WERI-Rb-1 (cell line): ENCODE measurements at regions not wholly inside any gene's neighbourhood (a gene's known extent, or its start where the extent isn't known, plus 50 kb on each side); places are given as distances from the start of the nearest gene placed in this dataset.

Experiments used
- DNase-seq: peaks from one replicate; pipeline ENCODE4 v3.0.0-alpha.2; 2020
- H3K27ac ChIP-seq: fragments of 250-450 bp; sonication (Bioruptor Pico); 2 replicates; pipeline ENCODE4 v1.5.1; 2020; ENCODE audit warnings: mild to moderate bottlenecking, moderate library complexity
- H3K27me3 ChIP-seq: fragments of 250-450 bp; sonication (Bioruptor Pico); 2 replicates; pipeline ENCODE4 v1.5.1; 2021; ENCODE audit warnings: mild to moderate bottlenecking, low read depth, moderate library complexity; ENCODE audit not compliant: insufficient read depth, severe bottlenecking
- H3K36me3 ChIP-seq: fragments of 250-450 bp; sonication (Bioruptor Pico); 2 replicates; pipeline ENCODE4 v1.5.1; 2020; ENCODE audit warnings: mild to moderate bottlenecking, moderate library complexity
- H3K4me3 ChIP-seq: 2 replicates; pipeline ENCODE4 v1.5.1; 2011; ENCODE audit warnings: low read depth, mild to moderate bottlenecking, control low read depth, low read length
- H3K9me3 ChIP-seq: fragments of 250-450 bp; sonication (Bioruptor Pico); 2 replicates; pipeline ENCODE4 v1.5.1; 2021; ENCODE audit warnings: mild to moderate bottlenecking, moderate library complexity; ENCODE audit not compliant: severe bottlenecking
- CTCF ChIP-seq: IDR thresholded peaks from 2 replicates; pipeline ENCODE4 v1.5.1; 2011; ENCODE audit warnings: low read depth, mild to moderate bottlenecking, control low read depth, inconsistent platforms, low read length

- Histone ChIP-seq H3K36me3 (no peaks in the 10 kb centered on the region), H3K9me3 (no peaks in the 10 kb centered on the region), H3K4me3 (no peak overlapping the region), H3K27me3 (no peaks in the 10 kb centered on the region), H3K27ac (no peak overlapping the region)
- TF ChIP-seq CTCF: no peak
- DNase-seq: no peak
Measured at GRCh38 chr6:126781582-126781981, 336.9 kb upstream of the RSPO3 start.

- H3K36me3 ChIP-seq: no peaks in the 10 kb centered on the region
- no peak for TF ChIP-seq CTCF
- H3K27ac ChIP-seq: no peak overlapping the region
- H3K4me3 ChIP-seq: no peak overlapping the region
- H3K9me3 ChIP-seq: no peaks in the 10 kb centered on the region
- DNase-seq: no peak
- H3K27me3 ChIP-seq: no peaks in the 10 kb centered on the region
Measured at GRCh38 chr6:126784161-126784790, 334.2 kb upstream of the RSPO3 start.

- no peak for TF ChIP-seq CTCF
- no peak for DNase-seq
- Histone ChIP-seq H3K4me3 (no peak overlapping the region), H3K9me3 (no peaks in the 10 kb centered on the region), H3K27ac (no peak overlapping the region), H3K36me3 (no peaks in the 10 kb centered on the region), H3K27me3 (no peaks in the 10 kb centered on the region)
Measured at GRCh38 chr6:126786262-126786661, 332.2 kb upstream of the RSPO3 start.

- no peak for TF ChIP-seq CTCF
- Histone ChIP-seq H3K36me3 (no peaks in the 10 kb centered on the region), H3K4me3 (no peak overlapping the region), H3K27ac (no peak overlapping the region), H3K9me3 (no peaks in the 10 kb centered on the region), H3K27me3 (no peaks in the 10 kb centered on the region)
- no peak for DNase-seq
Measured at GRCh38 chr6:126787635-126788034, 330.8 kb upstream of the RSPO3 start.

GRCh38 chr6:126788861-126789365 is 329.6 kb upstream of the RSPO3 start:
- no peak for DNase-seq
- Histone ChIP-seq H3K27ac (no peak overlapping the region), H3K36me3 (no peaks in the 10 kb centered on the region), H3K27me3 (no peaks in the 10 kb centered on the region), H3K4me3 (no peak overlapping the region), H3K9me3 (no peaks in the 10 kb centered on the region)
- no peak for TF ChIP-seq CTCF
